ENCODE measurements at regions not wholly inside any gene's neighbourhood (a gene's known extent, or its start where the extent isn't known, plus 50 kb on each side); places are given as distances from the start of the nearest gene placed in this dataset.
"Not testable (repeated sequence)": the region's sequence is repeated elsewhere in the genome, so short reads cannot be mapped to it uniquely, and the experiment has no call there.

- Histone ChIP-seq H3K4me3 (ENCODE audit: low read depth in 1 of 3, low read length in 3 of 3) (no peak overlapping the region), H3K9me3 (ENCODE audit: control insufficient read depth in 2 of 2, insufficient read depth in 1 of 2, low read depth in 1 of 2, low read length in 1 of 2) (no peaks in the 10 kb centered on the region), H3K4me1 (ENCODE audit: control insufficient read depth in 3 of 3, insufficient read depth in 2 of 3, low read depth in 1 of 3, low read length in 2 of 3) (no peaks in the 10 kb centered on the region), H3K36me3 (ENCODE audit: control insufficient read depth in 3 of 3, insufficient read depth in 2 of 3, low read depth in 1 of 3, low read length in 3 of 3) (no peaks in the 10 kb centered on the region), H3K27ac (ENCODE audit: low read depth in 1 of 3, low read length in 2 of 3) (no peak overlapping the region), H3K27me3 (ENCODE audit: control insufficient read depth in 3 of 3, insufficient read depth in 3 of 3, low read length in 3 of 3) (peaks cover 0 to 2% (median 0%) of the 10 kb centered on the region in 3 donors)
- FAIRE-seq (no peak), DNase-seq (no peak)
- 79 to 91% (median 84%) methylated on average over 3 of the region's 3 CpGs for whole genome bisulfite sequencing, 3 donors
These were observed 84.7 kb downstream of the CMAS start for GRCh38 chr12:22130671-22131070.

- H3K27me3 ChIP-seq (ENCODE audit: control insufficient read depth in 3 of 3, insufficient read depth in 3 of 3, low read length in 3 of 3); H3K4me1 ChIP-seq (ENCODE audit: control insufficient read depth in 3 of 3, insufficient read depth in 2 of 3, low read depth in 1 of 3, low read length in 2 of 3); FAIRE-seq; H3K36me3 ChIP-seq (ENCODE audit: control insufficient read depth in 3 of 3, insufficient read depth in 2 of 3, low read depth in 1 of 3, low read length in 3 of 3); H3K9me3 ChIP-seq (ENCODE audit: control insufficient read depth in 2 of 2, insufficient read depth in 1 of 2, low read depth in 1 of 2, low read length in 1 of 2); H3K27ac ChIP-seq (ENCODE audit: low read depth in 1 of 3, low read length in 2 of 3); DNase-seq; H3K4me3 ChIP-seq (ENCODE audit: low read depth in 1 of 3, low read length in 3 of 3): not testable (repeated sequence)
- 77 to 83% (median 82%) methylated on average over 15 to 20 of the region's 21 CpGs for WGBS, 3 donors
These were observed 90.6 kb downstream of the CMAS start for GRCh38 chr12:22136604-22137117.

All from small intestine (tissue), 7 donors.